Panc1 (cell line): ENCODE measurements at regions not wholly inside any gene's neighbourhood (a gene's known extent, or its start where the extent isn't known, plus 50 kb on each side); places are given as distances from the start of the nearest gene placed in this dataset.

ENCODE experiments used
- POLR2AphosphoS5 ChIP-seq: IDR thresholded peaks from 2 replicates; pipeline ENCODE4 v1.6.1; 2012; ENCODE audit warnings: mild to moderate bottlenecking, low read depth, low read length, moderate library complexity
- SIN3A ChIP-seq: IDR thresholded peaks from 2 replicates; pipeline ENCODE4 v1.6.1; 2012; ENCODE audit warnings: low read depth, mild to moderate bottlenecking, low read length, moderate library complexity, borderline replicate concordance; ENCODE audit not compliant: insufficient read depth
- TCF7L2 ChIP-seq: IDR thresholded peaks from 2 replicates; pipeline ENCODE4 v1.6.1; 2011; ENCODE audit warnings: mild to moderate bottlenecking, low read depth, low read length, inconsistent platforms
- TF ChIP-seq, protein P1 (sequence below): fragments of 450-650 bp; IDR thresholded peaks from 2 replicates; pipeline ENCODE4 v1.5.1; 2017; ENCODE audit warnings: mild to moderate bottlenecking
- TF ChIP-seq, protein P2 (sequence below), 2 experiments: IDR thresholded peaks; 2 replicates each; pipeline ENCODE4 v1.6.1; 2011 to 2012; ENCODE audit warnings: low read depth in 2 of 2, control low read depth in 1 of 2, low read length in 1 of 2, mild to moderate bottlenecking in 1 of 2, moderate library complexity in 1 of 2; ENCODE audit not compliant: insufficient read depth in 1 of 2

DNA sequence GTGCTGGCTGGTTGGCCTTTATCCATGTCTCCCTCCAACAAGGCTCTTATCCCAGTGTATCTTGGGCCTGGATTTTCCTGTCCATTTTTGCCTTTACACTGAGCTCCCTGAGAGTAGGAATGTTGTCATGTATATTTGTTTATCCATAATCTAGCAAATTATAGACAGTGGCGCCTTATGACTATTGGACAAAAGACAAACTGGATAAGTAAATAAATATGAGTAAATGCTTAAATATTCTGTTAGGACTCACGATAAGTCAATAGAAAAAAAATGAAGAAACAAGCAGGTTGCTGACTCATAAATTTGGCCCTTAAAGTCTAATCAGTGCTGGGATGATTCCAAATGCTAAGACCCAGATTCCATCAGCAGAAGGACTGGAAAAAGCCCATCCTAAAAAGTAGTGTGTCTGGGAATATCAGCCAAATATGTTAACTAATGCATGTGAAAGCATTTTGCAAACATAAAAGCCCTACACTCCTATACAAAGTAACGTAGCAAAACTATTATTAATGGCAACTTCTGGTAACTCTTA, 55.0 kb upstream of the PCSK2 start:
- TF ChIP-seq, protein P1, sequence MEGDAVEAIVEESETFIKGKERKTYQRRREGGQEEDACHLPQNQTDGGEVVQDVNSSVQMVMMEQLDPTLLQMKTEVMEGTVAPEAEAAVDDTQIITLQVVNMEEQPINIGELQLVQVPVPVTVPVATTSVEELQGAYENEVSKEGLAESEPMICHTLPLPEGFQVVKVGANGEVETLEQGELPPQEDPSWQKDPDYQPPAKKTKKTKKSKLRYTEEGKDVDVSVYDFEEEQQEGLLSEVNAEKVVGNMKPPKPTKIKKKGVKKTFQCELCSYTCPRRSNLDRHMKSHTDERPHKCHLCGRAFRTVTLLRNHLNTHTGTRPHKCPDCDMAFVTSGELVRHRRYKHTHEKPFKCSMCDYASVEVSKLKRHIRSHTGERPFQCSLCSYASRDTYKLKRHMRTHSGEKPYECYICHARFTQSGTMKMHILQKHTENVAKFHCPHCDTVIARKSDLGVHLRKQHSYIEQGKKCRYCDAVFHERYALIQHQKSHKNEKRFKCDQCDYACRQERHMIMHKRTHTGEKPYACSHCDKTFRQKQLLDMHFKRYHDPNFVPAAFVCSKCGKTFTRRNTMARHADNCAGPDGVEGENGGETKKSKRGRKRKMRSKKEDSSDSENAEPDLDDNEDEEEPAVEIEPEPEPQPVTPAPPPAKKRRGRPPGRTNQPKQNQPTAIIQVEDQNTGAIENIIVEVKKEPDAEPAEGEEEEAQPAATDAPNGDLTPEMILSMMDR: no peak
- no peak for TF ChIP-seq POLR2AphosphoS5
- TF ChIP-seq SIN3A: no peak
- TF ChIP-seq, protein P2, sequence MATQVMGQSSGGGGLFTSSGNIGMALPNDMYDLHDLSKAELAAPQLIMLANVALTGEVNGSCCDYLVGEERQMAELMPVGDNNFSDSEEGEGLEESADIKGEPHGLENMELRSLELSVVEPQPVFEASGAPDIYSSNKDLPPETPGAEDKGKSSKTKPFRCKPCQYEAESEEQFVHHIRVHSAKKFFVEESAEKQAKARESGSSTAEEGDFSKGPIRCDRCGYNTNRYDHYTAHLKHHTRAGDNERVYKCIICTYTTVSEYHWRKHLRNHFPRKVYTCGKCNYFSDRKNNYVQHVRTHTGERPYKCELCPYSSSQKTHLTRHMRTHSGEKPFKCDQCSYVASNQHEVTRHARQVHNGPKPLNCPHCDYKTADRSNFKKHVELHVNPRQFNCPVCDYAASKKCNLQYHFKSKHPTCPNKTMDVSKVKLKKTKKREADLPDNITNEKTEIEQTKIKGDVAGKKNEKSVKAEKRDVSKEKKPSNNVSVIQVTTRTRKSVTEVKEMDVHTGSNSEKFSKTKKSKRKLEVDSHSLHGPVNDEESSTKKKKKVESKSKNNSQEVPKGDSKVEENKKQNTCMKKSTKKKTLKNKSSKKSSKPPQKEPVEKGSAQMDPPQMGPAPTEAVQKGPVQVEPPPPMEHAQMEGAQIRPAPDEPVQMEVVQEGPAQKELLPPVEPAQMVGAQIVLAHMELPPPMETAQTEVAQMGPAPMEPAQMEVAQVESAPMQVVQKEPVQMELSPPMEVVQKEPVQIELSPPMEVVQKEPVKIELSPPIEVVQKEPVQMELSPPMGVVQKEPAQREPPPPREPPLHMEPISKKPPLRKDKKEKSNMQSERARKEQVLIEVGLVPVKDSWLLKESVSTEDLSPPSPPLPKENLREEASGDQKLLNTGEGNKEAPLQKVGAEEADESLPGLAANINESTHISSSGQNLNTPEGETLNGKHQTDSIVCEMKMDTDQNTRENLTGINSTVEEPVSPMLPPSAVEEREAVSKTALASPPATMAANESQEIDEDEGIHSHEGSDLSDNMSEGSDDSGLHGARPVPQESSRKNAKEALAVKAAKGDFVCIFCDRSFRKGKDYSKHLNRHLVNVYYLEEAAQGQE (IDR thresholded peaks at IDR 0.05; ENCODE audit: insufficient read depth in 1 of 2, low read depth in 2 of 2, low read length in 1 of 2): no peak
- no peak for TF ChIP-seq TCF7L2
